Activated CD4-positive, CD25-positive, alpha-beta regulatory T cell treated with anti-CD3 and anti-CD28 coated beads, Interleukin-2, amount 50 U/mL, for 24 hours (primary cell): ENCODE measurements at regions not wholly inside any gene's neighbourhood (a gene's known extent, or its start where the extent isn't known, plus 50 kb on each side); places are given as distances from the start of the nearest gene placed in this dataset.
"Not testable (repeated sequence)": the region's sequence is repeated elsewhere in the genome, so short reads cannot be mapped to it uniquely, and the experiment has no call there.

ENCODE experiments used
- ATAC-seq, 2 donors: fragments of 150-1000 bp; cut with Tn5 transposase; one replicate each; pipeline ENCODE4 v1.10.0; 2021; ENCODE audit warnings: mild to moderate bottlenecking in 1 of 2, moderate library complexity in 1 of 2

DNA sequence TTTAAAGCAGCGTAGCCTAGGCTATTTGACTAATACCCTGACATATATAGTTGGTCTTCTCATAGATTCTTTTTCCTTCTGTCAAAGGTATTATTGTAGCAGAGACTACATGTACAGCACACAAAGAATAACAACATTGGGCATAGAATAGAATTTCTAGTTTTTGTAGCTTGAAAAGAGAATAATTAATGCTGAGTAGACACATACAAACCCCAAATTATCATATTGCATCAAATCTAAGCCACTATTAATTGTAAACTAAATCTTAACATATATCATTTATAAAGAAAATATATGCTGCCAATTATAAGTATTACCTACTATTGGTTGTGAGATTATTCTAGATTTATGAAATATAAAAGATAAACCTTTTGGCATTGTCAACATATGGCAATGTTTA, 574.5 kb downstream of the SLCO4C1 start:
- no peak for ATAC-seq

DNA sequence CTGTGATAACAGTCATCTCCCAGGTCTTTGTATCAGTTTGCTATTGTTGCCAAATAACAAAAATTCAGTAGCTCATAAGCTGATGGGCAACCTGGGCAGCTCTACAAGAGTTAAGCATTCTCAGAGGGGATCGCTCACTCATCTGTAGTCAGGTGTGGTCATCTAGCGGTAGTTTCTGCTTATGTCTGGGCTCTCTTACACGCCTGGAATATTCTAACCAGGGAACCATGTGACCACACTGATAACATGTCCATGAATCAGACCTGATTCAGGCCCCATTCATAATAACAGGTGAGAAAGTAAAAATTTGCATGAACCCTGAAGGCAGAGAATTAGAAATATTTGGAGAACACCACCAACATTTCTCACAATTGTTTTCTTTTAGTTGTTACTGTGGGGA, 576.1 kb downstream of the SLCO4C1 start:
- no peak for ATAC-seq

DNA sequence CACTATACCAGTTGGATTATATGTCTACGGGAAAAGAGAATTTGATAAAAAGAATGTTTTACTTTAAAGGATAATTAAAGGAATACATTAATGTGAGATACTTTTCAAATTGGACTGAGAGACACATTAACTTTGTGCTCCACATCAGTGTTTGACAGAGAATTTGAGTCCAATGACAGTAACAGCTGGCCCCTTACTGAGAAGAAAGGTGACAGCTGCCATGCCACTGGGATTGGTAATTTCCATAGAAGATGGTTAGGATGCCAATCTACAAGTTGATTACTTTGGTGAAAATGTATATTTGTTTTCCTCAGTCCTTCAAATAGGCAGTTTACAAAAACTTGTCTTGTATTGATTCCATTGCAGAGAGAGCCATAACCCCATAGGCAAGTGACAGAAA, 578.4 kb downstream of the SLCO4C1 start:
- no peak for ATAC-seq

DNA sequence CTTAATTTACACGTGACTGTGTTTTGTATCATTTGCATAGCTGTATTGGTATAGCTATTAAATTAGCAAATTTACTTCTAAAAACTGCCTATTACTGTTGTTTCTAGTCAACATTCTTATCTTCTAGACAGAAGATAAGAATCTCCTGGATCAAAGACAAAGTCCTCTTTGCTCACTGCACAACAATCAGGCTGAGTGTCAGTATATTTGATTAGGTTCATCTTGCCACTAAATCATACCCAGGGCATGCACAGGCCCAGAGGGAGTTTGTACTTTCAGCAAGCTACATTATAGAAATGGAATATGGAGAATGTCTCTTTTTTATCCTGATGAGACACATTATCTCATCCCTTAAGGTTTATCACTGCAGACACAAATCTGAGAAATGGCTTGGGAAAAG, 579.1 kb downstream of the SLCO4C1 start:
- ATAC-seq: no peak

DNA sequence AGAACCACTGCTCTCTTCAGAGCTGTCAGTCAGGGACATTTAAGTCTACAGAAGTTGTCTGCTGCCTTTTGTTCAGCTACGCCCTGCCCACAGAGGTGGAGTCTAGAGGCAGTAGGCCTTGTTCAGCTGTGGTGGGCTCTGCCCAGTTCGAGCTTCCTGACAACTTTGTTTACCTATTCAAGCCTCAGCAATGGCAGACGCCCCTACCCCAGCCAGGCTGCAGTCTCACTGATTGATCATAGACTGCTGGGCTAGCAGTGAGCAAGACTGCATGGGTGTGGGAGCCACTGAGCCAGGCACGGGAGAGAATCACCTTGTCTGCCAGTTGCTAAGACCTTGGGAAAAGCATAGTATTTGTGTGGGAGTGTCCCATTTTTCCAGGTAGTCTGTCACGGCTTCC, 580.3 kb downstream of the SLCO4C1 start:
- not testable (repeated sequence) for ATAC-seq

DNA sequence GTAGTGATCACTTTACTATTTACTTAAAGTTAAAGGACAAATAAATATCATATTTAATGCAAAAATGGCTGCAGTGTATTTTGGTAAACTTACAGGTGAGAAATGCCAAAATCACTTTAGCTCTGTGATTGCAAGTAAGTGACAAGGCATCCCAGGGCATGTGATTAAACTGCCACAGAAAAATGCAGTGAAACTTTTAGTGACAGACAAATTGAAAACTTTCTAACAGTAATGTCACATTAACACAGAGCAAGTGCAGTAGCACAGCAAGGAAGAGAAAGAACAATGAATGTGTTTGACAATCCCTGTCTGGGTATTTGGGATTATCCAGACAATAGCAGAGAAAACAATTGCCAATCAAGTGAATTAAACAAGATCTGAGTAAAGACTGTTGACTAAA, 606.8 kb downstream of the SLCO4C1 start:
- ATAC-seq: no peak

DNA sequence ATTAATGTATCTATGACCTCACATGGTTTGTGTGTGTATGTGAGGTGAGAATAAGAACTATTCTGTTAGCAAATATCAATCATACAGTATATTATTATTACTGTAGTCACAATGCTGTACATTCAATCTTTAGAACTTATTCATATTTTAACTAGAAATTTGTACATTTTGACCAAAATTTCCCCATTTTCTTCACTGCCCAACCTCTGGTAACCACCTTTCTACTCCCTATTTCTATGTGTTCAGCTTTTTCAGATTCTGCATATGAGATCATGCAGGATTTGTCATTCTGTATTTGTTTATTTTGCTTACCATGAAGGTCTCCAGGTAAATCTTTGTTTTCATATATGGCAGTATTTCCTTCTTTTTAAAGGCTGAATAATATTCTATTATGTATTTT, 607.9 kb downstream of the SLCO4C1 start:
- no peak for ATAC-seq

DNA sequence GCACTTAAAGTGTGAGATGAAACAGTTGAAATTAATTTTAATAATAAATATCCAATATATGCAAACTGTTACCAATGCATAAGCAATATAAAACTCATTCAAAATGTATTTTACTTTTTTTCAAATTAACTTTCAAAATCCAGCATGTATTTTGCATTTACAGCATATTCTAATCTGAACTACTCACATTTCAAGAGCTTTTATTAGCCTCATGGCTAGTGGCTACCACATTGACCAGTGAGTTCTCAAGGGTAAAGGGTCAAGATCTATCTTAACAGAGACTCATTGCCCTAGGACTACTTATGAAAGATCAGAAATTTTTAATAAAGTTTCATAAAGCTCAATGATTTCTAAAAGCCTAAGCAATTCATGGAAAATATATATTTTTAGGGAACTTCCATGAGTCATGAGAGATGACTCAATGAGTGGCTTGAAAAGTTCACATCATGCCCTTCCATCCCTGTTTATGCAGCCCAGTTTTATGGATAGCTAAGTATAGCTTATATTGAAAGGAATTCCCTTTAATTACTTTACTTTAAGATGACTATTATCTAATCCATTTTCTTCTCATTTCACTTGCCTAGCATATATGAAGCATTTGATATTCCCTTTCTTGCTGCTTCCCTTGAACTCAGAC, 608.6 kb downstream of the SLCO4C1 start:
- no peak for ATAC-seq

DNA sequence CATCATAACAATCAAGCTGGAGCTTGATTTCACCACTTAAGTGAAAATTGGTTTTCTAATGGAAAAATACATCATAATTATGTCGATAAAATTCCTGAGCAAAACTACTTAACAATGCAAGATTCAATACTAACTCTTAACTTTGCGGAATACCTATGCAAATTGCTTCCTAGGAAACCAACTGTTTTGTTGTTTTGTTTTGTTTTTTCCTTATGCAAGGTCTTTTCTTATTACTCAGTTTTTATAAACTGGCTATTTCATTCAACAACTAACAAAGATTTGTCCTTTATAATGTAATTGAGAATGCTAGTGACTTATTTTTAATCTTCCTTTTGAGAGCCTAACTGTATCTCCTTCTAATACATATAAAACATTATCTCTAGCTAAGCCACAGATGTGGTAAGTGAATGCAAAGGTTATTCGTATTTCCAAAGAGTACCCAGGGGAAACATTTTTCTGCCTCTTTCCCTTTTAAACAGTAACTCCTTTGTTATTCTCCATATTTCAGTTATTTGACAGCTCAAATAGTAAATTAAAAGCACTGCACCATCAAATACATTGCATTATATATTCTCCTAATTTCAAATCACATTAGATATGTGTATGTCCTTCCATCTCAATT, 609.4 kb downstream of the SLCO4C1 start:
- ATAC-seq: no peak

DNA sequence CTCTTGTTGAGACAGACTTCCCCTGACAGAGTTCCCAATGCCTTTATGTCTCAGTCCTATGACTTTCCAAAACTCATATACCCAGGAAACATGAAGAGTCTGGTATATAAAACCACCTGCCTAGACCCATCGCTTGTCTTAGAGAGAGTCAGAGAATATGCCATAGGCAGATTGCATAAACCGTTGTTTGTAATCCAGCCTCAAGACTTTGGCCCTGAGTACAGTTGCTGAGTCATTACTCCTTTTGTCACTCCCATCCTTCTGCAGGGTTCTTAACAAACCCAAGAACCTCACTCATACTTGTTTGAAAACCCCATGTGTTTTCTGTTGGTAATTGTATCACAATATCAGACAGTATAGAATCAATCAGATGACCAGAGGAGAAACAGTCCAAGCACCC, 616.3 kb downstream of the SLCO4C1 start:
- ATAC-seq: no peak

DNA sequence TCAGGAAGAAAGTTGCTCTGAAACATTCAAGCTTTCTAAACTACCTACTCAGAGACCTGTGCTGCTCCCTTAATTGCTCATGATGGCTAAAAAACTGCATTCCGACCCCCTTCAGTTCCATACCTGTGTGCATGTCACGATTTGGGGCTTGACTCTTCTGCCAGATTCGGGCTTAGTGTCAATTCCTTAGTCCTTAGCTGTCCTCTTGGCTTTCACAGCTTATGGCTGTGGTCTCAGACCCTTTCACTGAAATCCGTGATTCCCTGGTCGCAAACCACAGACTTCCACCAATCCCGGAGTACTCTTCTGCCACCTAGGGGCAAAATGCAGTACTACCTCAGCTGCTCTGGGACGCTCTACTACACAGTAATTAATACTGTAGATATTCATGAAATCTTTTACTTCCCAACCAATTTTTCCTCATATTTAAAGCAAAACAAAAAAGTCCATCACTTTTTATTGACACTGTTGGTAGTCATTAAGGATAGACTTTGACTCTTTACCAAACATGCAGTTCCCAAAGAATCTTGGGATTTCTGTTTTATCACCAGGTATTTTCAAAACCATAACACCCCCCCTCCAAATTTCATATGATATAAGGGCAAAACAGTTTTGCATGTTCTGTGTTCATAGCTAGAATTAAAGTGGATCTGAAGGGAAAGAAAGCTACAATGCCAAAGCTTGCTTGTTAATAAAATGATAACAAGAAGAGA, 617.4 kb downstream of the SLCO4C1 start:
- no peak for ATAC-seq

DNA sequence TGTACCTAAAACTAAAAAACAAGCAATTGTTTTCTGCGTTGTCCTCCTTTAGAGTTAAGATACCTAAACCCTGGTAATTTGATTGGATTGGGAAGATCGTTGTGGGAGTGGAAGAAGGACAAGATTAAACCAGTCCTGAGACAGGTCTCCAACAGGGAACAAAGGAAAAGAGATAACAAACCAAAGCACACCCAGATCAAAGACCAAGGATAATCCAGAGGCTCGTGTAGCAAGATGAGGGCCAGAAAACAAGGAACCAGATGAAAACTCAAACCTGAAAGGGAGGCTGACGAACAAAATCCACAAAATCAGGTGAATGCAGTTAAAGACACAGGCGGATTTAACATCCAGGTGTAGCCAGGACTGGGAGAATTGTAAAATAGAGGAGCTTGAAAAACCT, 618.1 kb downstream of the SLCO4C1 start:
- ATAC-seq: no peak

DNA sequence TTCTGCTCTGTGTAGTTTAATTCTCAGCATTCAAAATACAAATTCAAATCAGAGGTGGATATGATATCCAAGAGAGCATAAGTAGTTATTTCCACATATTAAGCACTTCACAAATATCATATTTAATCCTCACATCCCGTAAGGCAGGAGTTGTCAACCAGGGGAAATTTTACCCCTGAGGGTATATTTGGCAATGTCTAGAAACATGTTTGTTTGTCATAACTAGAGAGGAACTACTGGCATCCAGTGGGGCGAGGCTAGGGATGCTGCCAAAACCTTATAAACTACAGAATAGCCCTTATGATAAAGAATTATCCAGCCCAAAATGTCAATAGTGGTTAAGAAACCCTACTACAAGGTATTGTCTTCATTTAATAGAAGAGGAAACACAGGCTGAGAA, 619.4 kb downstream of the SLCO4C1 start:
- no peak for ATAC-seq

DNA sequence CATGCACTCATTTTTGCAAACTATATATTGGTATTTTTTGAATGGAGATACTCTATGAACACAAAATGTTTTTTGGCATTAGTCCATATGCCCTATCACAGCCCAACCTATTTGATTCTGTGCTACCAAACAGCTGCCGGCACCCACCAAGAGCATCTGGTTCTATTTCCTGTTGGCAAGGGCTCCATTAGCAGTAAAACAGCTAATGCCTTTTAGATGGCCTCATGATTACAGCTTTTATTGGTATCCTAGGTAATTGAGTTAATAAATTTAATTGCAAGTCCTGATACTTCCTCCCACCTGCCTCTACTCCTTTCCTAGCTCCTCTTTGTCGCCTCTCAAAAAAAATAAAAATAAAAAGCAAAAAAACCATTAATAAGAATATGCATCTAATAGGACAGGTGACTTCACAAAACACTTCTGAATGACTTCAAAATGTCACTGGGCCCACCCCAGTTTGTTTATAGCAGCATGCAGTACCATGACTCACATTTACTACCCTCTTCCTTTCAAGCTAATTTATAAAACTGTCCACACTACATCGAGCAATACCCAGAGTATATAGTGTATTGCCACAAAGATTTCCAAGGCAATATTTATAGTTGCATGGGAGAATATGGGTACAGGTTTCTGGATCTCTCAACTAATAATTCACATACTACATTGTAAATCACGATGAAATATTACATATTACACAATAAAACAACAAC, 620.4 kb downstream of the SLCO4C1 start:
- no peak for ATAC-seq

DNA sequence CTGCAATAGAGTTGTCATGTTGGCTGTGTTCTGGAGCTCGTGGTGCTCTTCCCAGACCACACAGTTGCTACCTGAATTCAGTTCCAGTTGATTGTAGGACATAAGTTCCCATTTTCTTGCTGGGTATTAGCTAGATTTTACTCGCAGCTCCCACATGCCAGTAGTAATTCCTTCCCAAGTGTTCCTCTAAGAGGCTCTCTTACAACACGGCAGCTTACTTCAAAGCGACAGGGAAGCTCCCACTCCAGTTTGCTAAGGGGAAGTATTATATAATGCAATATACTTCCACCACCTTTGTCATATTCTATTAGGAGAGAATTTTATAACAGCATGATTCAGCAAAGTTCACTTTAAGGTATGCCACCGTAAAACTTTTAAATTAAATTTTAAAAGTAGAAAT, 623.0 kb downstream of the SLCO4C1 start:
- no peak for ATAC-seq

DNA sequence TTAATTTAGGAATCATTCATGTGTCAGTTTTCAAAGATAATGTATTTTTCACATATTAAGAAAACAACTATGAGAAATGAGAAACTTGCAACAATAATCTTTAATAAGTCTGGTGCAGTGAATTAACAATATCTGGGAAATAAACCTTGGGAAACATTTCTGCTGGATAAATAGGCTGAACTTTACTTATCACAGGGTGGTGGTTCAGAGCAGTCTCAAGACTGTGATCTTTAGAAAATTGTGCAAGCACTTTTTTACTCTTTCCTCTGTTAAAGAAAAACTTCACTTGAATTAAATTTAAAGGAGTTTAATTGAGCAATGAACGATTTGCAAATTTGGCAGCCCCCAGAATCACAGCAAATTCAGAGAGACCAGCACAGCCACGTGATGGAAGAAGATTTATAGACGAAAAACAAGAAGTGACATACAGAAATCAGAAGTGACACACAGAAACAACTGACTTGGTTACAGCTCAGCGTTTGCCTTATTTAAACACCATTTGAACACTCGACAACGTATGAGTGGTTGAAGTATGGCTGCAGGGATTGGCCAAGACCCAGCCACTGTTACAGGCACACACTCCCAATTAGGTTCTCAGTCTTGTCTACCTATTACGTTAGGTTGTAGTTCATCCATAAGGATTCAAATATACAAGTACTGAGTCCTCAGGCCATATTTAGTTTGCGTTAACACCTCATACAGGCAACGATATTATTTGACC, 631.9 kb downstream of the SLCO4C1 start:
- no peak for ATAC-seq

DNA sequence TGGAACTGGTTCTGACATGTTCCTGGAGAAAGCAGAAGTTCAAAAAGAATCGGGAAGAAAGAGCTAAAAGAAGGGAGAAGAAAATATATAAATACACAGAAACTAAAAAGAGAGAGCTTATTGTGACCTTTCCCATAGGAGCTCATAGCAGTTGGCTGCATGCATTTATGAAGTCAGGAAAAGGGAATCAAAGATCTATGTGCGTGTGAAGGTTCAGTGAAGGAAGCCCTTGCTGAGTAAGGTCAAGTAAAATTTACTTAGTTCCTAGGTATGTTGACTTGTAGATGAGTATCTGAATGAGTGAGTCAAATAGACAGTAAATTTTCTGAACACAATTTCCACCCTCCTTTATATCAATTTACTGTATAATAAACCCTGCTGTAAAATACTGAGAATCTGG, 632.5 kb downstream of the SLCO4C1 start:
- ATAC-seq: no peak

DNA sequence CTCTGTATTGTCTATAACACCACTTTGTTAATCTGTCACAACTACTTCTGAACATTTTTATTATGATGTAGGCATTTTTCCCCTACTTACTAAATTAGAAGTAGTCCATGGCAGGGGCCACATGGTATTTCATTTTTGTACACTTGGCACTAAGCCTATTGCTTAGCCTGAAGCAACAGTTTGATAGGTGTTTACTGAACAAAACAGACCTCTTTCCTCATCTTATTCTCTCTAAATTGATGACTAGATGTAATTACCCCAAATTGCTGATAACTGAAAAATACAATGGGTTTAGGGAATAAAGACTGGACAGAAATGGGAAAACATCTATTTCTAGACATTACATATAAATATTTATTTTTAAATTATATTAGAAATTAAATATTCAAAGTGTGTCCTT, 633.8 kb downstream of the SLCO4C1 start:
- no peak for ATAC-seq

DNA sequence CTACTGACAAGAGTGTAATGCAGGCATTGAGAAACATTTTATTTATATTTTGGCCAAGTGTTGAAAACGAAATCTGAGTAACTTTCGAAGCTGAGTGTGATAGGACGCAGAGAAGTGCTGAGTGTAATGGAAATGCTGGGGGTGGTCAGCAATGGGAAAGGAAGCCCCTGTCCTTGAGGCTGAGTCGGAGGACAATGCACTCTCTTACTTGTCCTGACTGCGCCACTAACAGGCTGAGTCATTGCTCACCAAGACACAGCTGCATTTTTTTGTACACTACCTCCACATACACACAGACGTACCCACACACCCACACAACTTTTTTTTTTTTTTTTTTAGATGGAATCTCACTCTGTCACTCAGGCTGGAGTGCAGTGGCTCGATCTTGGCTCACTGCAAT, 637.7 kb downstream of the SLCO4C1 start:
- ATAC-seq: no peak

DNA sequence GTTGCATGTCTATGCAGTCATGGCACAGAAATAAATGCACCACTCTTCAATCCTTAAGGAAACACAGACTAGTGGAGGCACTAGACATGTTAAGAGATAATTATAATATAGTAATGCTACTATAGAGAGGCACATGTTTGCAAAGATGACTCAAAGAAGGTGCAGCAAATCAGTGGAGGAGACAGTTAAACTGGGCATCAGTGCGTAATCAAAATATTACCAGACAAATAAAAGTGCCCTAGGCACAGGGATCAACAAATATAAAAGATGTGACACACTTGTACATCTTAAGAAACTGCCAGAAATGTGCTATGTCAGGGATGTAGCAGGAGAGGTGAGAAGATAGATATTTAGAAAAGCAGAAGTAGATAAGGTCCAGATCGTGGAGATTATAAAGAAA, 642.1 kb downstream of the SLCO4C1 start:
- ATAC-seq: no peak

DNA sequence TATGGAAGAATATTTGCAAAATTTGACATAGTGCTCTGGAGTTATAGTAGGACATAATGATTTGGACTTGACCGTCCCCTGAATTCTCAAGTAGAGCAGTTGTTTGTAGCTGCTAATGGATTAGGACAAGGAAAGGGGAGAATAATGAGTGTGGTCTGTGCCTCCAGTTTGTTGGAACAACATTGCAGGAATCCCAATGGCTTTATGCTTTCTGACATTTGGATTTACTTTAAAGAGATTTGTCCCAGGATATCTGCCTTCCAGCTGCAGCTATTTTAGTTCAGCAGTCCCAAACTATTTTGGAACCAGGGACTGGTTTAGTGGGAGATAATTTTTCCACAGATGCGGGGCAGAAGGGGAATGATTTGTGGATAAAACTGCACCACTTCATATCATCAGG, 648.2 kb downstream of the SLCO4C1 start:
- ATAC-seq: no peak

DNA sequence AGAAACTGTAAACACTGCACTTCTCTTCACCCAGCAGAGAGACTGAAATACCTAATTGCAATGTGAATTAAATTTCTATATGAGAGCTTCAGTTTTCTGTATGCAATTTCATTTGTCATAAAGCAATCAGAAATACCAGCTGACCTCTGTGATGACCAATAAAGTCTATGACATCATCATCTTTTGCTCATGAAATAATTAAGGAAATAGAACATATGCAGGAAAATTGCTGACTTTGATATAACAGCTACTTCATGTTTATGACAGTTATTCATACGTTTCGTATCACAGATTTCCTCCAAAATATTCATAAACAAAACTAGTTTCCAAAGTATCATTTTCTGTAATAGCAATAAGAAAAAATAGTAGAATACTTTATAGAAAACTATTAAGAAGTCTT, 652.3 kb downstream of the SLCO4C1 start:
- ATAC-seq: no peak

DNA sequence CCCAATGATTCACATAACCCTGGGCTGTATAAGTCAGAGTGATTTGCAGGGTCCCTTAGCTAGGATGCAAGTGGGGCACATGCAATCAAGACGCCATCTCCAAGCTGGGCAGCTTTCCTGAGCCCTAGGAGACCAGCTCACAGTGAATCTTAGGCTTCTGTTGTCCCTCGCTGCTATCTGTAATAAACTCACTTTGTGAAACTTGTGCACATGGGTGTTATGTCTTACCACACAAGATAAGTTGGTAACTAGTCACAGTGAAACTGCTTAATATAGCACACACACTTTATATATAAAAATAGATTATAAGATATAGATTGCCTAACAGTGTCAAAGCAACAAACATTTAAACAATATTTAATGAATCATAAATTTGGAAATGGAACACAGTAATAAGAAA, 658.5 kb downstream of the SLCO4C1 start:
- no peak for ATAC-seq
